ENCODE measurements at regions not wholly inside any gene's neighbourhood (a gene's known extent, or its start where the extent isn't known, plus 50 kb on each side); places are given as distances from the start of the nearest gene placed in this dataset.

DNA sequence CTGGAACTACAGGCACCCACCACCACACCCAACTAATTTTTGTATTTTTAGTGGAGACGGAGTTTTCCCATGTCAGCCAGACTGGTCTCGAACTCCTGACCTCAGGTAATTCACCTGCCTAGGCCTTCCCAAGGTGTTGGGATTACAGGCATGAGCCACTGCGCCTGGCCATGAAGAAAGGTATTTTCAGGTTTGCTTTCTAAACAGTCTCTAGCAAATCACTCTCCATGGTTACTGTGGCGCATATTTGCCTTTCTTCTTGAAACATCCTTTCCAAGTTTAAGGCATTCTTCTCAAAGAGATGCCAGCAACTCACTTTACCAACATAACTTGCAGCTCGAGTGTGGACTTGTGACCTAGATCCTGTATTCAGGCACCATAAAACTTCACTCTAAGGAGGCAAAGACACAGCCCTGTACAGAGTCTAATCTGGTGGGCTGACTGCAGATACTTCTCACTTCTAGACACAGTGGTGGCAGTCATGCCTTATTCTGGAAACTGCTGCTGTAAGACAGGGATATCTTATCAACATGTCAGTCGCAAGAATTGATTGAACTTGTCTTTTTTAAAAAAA lies 461.4 kb upstream of the TSHZ3 start:
- H3K9me2 ChIP-seq (replicated peaks; ENCODE audit: insufficient read depth, low read length): no peaks in the 10 kb centered on the region
- no peak overlapping the region for H2AFZ ChIP-seq (ENCODE audit: low read length)
- no peaks in the 10 kb centered on the region for H3K36me3 ChIP-seq (replicated peaks; ENCODE audit: insufficient read depth, low read length)
- H3K4me2 ChIP-seq (ENCODE audit: low read depth, low read length): no peak overlapping the region
- no peak overlapping the region for H3K27ac ChIP-seq (ENCODE audit: low read length)
- TF ChIP-seq EZH2 (optimal IDR thresholded peaks at IDR 0.05; ENCODE audit: low read depth, low read length) (no peak), CTCF (IDR thresholded peaks at IDR 0.05; ENCODE audit: low read length) (no peak), EZH2phosphoT487 (IDR thresholded peaks at IDR 0.05; ENCODE audit: low read length) (no peak)
- no peaks in the 10 kb centered on the region for H3F3A ChIP-seq (ENCODE audit: insufficient read depth, low read length)
- H3K9me3 ChIP-seq (replicated peaks; ENCODE audit: insufficient read depth, low read length): no peaks in the 10 kb centered on the region
- H3K27me3 ChIP-seq (replicated peaks; ENCODE audit: insufficient read depth, low read length): no peaks in the 10 kb centered on the region
- H3K9ac ChIP-seq (ENCODE audit: low read length): no peak overlapping the region
- no peaks in the 10 kb centered on the region for H4K20me1 ChIP-seq (ENCODE audit: insufficient read depth, low read length)
- no peak for DNase-seq
- no peaks in the 10 kb centered on the region for H3K4me1 ChIP-seq (ENCODE audit: low read length)
- no peaks in the 10 kb centered on the region for H3K79me2 ChIP-seq (ENCODE audit: low read length)
- H3K4me3 ChIP-seq (ENCODE audit: low read length): no peak overlapping the region

DNA sequence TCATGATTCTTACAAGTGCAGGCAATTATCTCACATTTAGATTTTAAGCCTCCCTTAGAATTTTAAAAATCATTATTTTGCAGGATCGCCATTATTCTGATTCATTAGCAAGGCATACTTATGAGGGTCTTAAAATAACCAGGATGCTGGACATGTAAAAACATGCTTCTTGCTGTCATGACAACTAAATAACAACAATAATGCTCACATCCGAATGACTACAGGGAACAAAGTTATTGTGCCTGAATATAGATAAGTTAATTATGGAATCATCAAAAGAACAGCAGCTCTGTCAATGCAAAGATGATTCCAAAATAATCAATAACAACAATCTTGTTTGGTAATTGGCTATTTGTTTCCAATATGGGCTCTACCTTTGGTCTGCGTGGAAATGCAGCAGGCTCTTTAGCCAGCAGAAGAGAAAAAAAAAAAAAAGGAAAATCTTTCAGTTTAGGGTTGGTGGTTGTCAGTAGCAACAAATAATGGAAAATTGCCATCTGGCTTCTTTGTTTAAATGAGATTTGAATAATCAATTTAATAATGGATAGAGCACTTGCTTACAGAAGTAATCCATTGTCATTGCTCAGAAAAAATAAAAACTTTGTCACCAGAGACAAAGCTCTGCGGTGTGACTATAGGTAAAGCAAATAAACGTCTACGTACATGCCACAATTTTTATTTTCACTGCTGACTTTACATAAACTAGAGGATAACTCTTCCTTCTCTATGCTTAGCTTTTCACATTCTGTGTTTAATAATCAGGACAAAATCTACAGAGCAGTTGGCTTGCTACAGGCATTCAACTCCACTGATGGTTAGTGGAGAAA lies 468.9 kb upstream of the TSHZ3 start:
- no peaks in the 10 kb centered on the region for H3F3A ChIP-seq (ENCODE audit: insufficient read depth, low read length)
- H3K9ac ChIP-seq (ENCODE audit: low read length): no peak overlapping the region

GRCh38 chr19:31818798-31819105 lies 469.5 kb upstream of the TSHZ3 start:
- TF ChIP-seq CTCF (IDR thresholded peaks at IDR 0.05; ENCODE audit: low read length): no peak
- TF ChIP-seq EZH2phosphoT487 (IDR thresholded peaks at IDR 0.05; ENCODE audit: low read length): no peak
- no peak for TF ChIP-seq EZH2 (optimal IDR thresholded peaks at IDR 0.05; ENCODE audit: low read depth, low read length)
- H3K4me2 ChIP-seq (ENCODE audit: low read depth, low read length): no peak overlapping the region

More for the DNA sequence above, 468.9 kb upstream of the TSHZ3 start:
- DNase-seq: no peak
- H3K27ac ChIP-seq (ENCODE audit: low read length): no peak overlapping the region; the same call in 1 of the 2 replicates
- TF ChIP-seq CTCF (IDR thresholded peaks at IDR 0.05; ENCODE audit: low read length) (no peak), EZH2 (optimal IDR thresholded peaks at IDR 0.05; ENCODE audit: low read depth, low read length) (no peak), EZH2phosphoT487 (IDR thresholded peaks at IDR 0.05; ENCODE audit: low read length) (no peak)
- H3K4me1 ChIP-seq (ENCODE audit: low read length): no peaks in the 10 kb centered on the region
- H3K36me3 ChIP-seq (replicated peaks; ENCODE audit: insufficient read depth, low read length): no peaks in the 10 kb centered on the region
- H3K79me2 ChIP-seq (ENCODE audit: low read length): no peaks in the 10 kb centered on the region
- H4K20me1 ChIP-seq (ENCODE audit: insufficient read depth, low read length): no peaks in the 10 kb centered on the region
- H3K9me2 ChIP-seq (replicated peaks; ENCODE audit: insufficient read depth, low read length): no peaks in the 10 kb centered on the region
- H3K9me3 ChIP-seq (replicated peaks; ENCODE audit: insufficient read depth, low read length): no peaks in the 10 kb centered on the region
- H3K4me2 ChIP-seq (ENCODE audit: low read depth, low read length): no peak overlapping the region
- no peak overlapping the region for H3K4me3 ChIP-seq (ENCODE audit: low read length)
- H2AFZ ChIP-seq (ENCODE audit: low read length): no peak overlapping the region
- 0 out of 2 replicates have a peak, but pooled peaks cover 10% of the 10 kb centered on the region for H3K27me3 ChIP-seq (replicated peaks; ENCODE audit: insufficient read depth, low read length)

More at GRCh38 chr19:31818798-31819105, 469.5 kb upstream of the TSHZ3 start:
- Histone ChIP-seq H4K20me1 (ENCODE audit: insufficient read depth, low read length) (no peaks in the 10 kb centered on the region), H3K4me1 (ENCODE audit: low read length) (no peaks in the 10 kb centered on the region), H3K4me3 (ENCODE audit: low read length) (no peak overlapping the region), H3K27ac (ENCODE audit: low read length) (no peak overlapping the region), H3K79me2 (ENCODE audit: low read length) (no peaks in the 10 kb centered on the region), H3K9me2 (replicated peaks; ENCODE audit: insufficient read depth, low read length) (no peaks in the 10 kb centered on the region), H2AFZ (ENCODE audit: low read length) (no peak overlapping the region), H3K9ac (ENCODE audit: low read length) (no peak overlapping the region), H3K27me3 (replicated peaks; ENCODE audit: insufficient read depth, low read length) (peaks cover 13% of the 10 kb centered on the region), H3K9me3 (replicated peaks; ENCODE audit: insufficient read depth, low read length) (no peaks in the 10 kb centered on the region), H3F3A (ENCODE audit: insufficient read depth, low read length) (no peaks in the 10 kb centered on the region), H3K36me3 (replicated peaks; ENCODE audit: insufficient read depth, low read length) (no peaks in the 10 kb centered on the region)
- no peak for DNase-seq

All from MM.1S (cell line).